IgD-negative memory B cell (primary cell): ENCODE measurements at regions not wholly inside any gene's neighbourhood (a gene's known extent, or its start where the extent isn't known, plus 50 kb on each side); places are given as distances from the start of the nearest gene placed in this dataset.
"Not testable (repeated sequence)": the region's sequence is repeated elsewhere in the genome, so short reads cannot be mapped to it uniquely, and the experiment has no call there.

Experiments used
- H3K27ac Mint-ChIP-seq, 3 donors: one replicate each; pipeline ENCODE4 v1.8.0; 2020 to 2022; ENCODE audit warnings: mild to moderate bottlenecking in 3 of 3, mixed read lengths in 3 of 3, moderate library complexity in 1 of 3
- H3K27me3 Mint-ChIP-seq: one replicate; pipeline ENCODE4 v1.8.0; 2021; ENCODE audit warnings: mixed read lengths
- H3K36me3 Mint-ChIP-seq: one replicate; pipeline ENCODE4 v1.8.0; 2020; ENCODE audit warnings: mild to moderate bottlenecking, mixed read lengths
- H3K4me1 Mint-ChIP-seq, 3 donors: one replicate each; pipeline ENCODE4 v1.8.0; 2020 to 2022; ENCODE audit warnings: mixed read lengths in 3 of 3, mild to moderate bottlenecking in 1 of 3
- H3K4me3 Mint-ChIP-seq, 4 donors: one replicate each; pipeline ENCODE4 v1.8.0; 2020 to 2022; ENCODE audit warnings: mild to moderate bottlenecking in 4 of 4, mixed read lengths in 4 of 4, moderate library complexity in 3 of 4
- H3K9me3 Mint-ChIP-seq, 3 donors: one replicate each; pipeline ENCODE4 v1.8.0; 2020 to 2021; ENCODE audit warnings: mixed read lengths in 3 of 3, mild to moderate bottlenecking in 1 of 3

GRCh38 chr5:44542470-44542869 lies 153.2 kb upstream of the FGF10 start:
- H3K4me1 Mint-ChIP-seq: no peaks in the 10 kb centered on the region
- H3K9me3 Mint-ChIP-seq: peaks cover 0 to 2% (median 0%) of the 10 kb centered on the region in 3 donors
- no peaks in the 10 kb centered on the region for H3K36me3 Mint-ChIP-seq
- no peak overlapping the region for H3K4me3 Mint-ChIP-seq
- H3K27me3 Mint-ChIP-seq: no peaks in the 10 kb centered on the region
- H3K27ac Mint-ChIP-seq: no peak overlapping the region

GRCh38 chr5:44539602-44539919 lies 150.3 kb upstream of the FGF10 start:
- Mint-ChIP-seq H3K4me3 (no peak overlapping the region), H3K4me1 (no peaks in the 10 kb centered on the region), H3K27me3 (no peaks in the 10 kb centered on the region), H3K27ac (no peak overlapping the region), H3K9me3 (peaks cover 0 to 2% (median 0%) of the 10 kb centered on the region in 3 donors), H3K36me3 (no peaks in the 10 kb centered on the region)

- Mint-ChIP-seq H3K4me3 (no peak overlapping the region), H3K27me3 (no peaks in the 10 kb centered on the region), H3K36me3 (no peaks in the 10 kb centered on the region), H3K9me3 (peaks cover 0 to 2% (median 0%) of the 10 kb centered on the region in 3 donors), H3K4me1 (no peaks in the 10 kb centered on the region), H3K27ac (no peak overlapping the region)
These were observed 149.8 kb upstream of the FGF10 start for GRCh38 chr5:44538797-44539601.

GRCh38 chr5:44536650-44537260 lies 147.5 kb upstream of the FGF10 start:
- Mint-ChIP-seq H3K27me3 (no peaks in the 10 kb centered on the region), H3K4me1 (no peaks in the 10 kb centered on the region), H3K27ac (no peak overlapping the region)

GRCh38 chr5:44535621-44536020 lies 146.4 kb upstream of the FGF10 start:
- Mint-ChIP-seq H3K27ac (no peak overlapping the region), H3K4me1 (no peaks in the 10 kb centered on the region), H3K27me3 (no peaks in the 10 kb centered on the region), H3K4me3 (no peak overlapping the region), H3K9me3 (peaks cover 0 to 7% (median 3%) of the 10 kb centered on the region in 3 donors), H3K36me3 (no peaks in the 10 kb centered on the region)

More at GRCh38 chr5:44536650-44537260, 147.5 kb upstream of the FGF10 start:
- Mint-ChIP-seq H3K4me3 (no peak overlapping the region), H3K9me3 (peaks cover 0 to 2% (median under 1%) of the 10 kb centered on the region in 3 donors), H3K36me3 (no peaks in the 10 kb centered on the region)

DNA sequence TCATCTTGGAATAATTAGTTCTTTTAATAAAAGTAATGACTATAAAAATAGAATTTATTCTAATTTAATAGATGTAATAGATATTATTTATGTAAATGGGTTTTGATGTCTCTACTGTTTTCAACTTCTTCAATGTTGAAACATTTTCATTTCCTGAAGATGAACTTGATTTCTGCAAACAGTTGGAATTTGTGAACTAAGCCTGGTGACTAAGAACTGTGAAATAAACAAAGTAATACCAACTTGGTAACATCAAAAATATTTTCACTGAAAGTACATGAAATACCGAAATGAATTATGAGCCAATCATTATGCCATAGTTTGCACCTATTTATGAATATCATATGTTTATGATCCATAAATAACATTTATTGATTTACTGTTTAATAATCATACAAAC lies 143.8 kb upstream of the FGF10 start:
- no peak overlapping the region for H3K4me3 Mint-ChIP-seq
- no peaks in the 10 kb centered on the region for H3K4me1 Mint-ChIP-seq
- no peak overlapping the region for H3K27ac Mint-ChIP-seq
- no peaks in the 10 kb centered on the region for H3K27me3 Mint-ChIP-seq
- H3K9me3 Mint-ChIP-seq: peaks cover 2 to 7% (median 3%) of the 10 kb centered on the region in 3 donors
- H3K36me3 Mint-ChIP-seq: no peaks in the 10 kb centered on the region

GRCh38 chr5:44531756-44532155 lies 142.5 kb upstream of the FGF10 start:
- not testable (repeated sequence) for H3K27me3 Mint-ChIP-seq, H3K4me1 Mint-ChIP-seq, H3K9me3 Mint-ChIP-seq, H3K27ac Mint-ChIP-seq, H3K36me3 Mint-ChIP-seq, H3K4me3 Mint-ChIP-seq

GRCh38 chr5:44530783-44531182 lies 141.6 kb upstream of the FGF10 start:
- not testable (repeated sequence) for H3K4me1 Mint-ChIP-seq, H3K27ac Mint-ChIP-seq, H3K27me3 Mint-ChIP-seq, H3K36me3 Mint-ChIP-seq, H3K4me3 Mint-ChIP-seq, H3K9me3 Mint-ChIP-seq

- H3K36me3 Mint-ChIP-seq: no peaks in the 10 kb centered on the region
- no peak overlapping the region for H3K27ac Mint-ChIP-seq
- peaks cover 0 to 5% (median 2%) of the 10 kb centered on the region in 3 donors for H3K9me3 Mint-ChIP-seq
- no peaks in the 10 kb centered on the region for H3K4me1 Mint-ChIP-seq
- no peaks in the 10 kb centered on the region for H3K27me3 Mint-ChIP-seq
- H3K4me3 Mint-ChIP-seq: no peak overlapping the region
These were observed 122.4 kb upstream of the FGF10 start for GRCh38 chr5:44511596-44511995.

DNA sequence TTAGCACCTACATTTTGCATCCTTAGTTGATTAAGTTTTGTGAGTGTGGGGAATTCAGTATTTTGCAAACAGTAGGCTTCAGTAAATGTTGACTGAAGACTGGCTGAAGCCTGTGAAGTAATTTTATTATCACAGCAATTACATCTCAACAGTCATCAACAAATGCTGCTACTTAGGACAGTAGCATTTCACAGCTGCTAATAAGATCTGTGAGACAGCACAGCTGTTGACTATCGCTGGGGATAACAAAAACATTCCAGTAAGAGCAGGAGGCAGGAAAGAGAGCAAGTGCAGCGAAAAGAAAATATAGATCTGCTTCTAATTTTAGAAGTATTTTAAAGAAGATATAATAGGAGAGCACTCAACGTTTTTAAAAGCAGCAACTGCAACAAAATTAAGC lies 117.3 kb upstream of the FGF10 start:
- H3K9me3 Mint-ChIP-seq: peaks cover 0 to 2% (median under 1%) of the 10 kb centered on the region in 3 donors
- no peak overlapping the region for H3K4me3 Mint-ChIP-seq
- no peaks in the 10 kb centered on the region for H3K36me3 Mint-ChIP-seq
- H3K27ac Mint-ChIP-seq: no peak overlapping the region
- H3K4me1 Mint-ChIP-seq: no peaks in the 10 kb centered on the region
- no peaks in the 10 kb centered on the region for H3K27me3 Mint-ChIP-seq

- no peaks in the 10 kb centered on the region for H3K4me1 Mint-ChIP-seq
- H3K27ac Mint-ChIP-seq: no peak overlapping the region
- no peaks in the 10 kb centered on the region for H3K27me3 Mint-ChIP-seq
- peaks cover 0 to 2% (median 0%) of the 10 kb centered on the region in 3 donors for H3K9me3 Mint-ChIP-seq
- no peak overlapping the region for H3K4me3 Mint-ChIP-seq
- no peaks in the 10 kb centered on the region for H3K36me3 Mint-ChIP-seq
These were observed 110.2 kb upstream of the FGF10 start for GRCh38 chr5:44499381-44499780.

GRCh38 chr5:44497606-44498005 lies 108.4 kb upstream of the FGF10 start:
- no peak overlapping the region for H3K27ac Mint-ChIP-seq
- H3K9me3 Mint-ChIP-seq: peaks cover 0 to 2% (median 0%) of the 10 kb centered on the region in 3 donors
- no peaks in the 10 kb centered on the region for H3K27me3 Mint-ChIP-seq
- H3K4me3 Mint-ChIP-seq: no peak overlapping the region
- no peaks in the 10 kb centered on the region for H3K36me3 Mint-ChIP-seq
- H3K4me1 Mint-ChIP-seq: no peaks in the 10 kb centered on the region

- Mint-ChIP-seq H3K36me3 (no peaks in the 10 kb centered on the region), H3K27me3 (no peaks in the 10 kb centered on the region), H3K4me3 (no peak overlapping the region), H3K9me3 (peaks cover 0 to 2% (median 0%) of the 10 kb centered on the region in 3 donors), H3K4me1 (no peaks in the 10 kb centered on the region), H3K27ac (no peak overlapping the region)
These were observed 106.1 kb upstream of the FGF10 start for GRCh38 chr5:44495280-44495679.

DNA sequence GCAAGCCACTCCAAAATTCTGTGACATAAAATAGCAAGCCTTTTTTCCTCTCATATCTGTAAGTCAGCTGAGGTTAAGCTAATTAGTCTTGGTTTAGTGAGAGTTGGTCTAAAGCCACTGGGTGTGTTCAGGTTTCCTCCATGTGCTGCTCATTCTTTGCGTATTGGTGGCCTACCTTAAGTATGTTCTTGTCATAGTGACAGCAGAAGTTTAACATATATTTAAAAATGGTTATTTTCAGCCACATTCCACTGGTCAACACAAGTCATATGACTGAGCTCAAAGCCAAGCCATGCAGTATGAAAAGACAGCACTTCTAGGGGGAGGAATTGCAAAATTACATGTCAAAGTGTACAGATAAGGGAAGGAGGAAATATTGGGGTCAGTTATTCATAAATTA lies 100.5 kb upstream of the FGF10 start:
- no peak overlapping the region for H3K4me3 Mint-ChIP-seq
- H3K9me3 Mint-ChIP-seq: peaks cover 0 to 2% (median 0%) of the 10 kb centered on the region in 3 donors
- H3K27me3 Mint-ChIP-seq: no peaks in the 10 kb centered on the region
- H3K36me3 Mint-ChIP-seq: no peaks in the 10 kb centered on the region
- no peak overlapping the region for H3K27ac Mint-ChIP-seq
- no peaks in the 10 kb centered on the region for H3K4me1 Mint-ChIP-seq

DNA sequence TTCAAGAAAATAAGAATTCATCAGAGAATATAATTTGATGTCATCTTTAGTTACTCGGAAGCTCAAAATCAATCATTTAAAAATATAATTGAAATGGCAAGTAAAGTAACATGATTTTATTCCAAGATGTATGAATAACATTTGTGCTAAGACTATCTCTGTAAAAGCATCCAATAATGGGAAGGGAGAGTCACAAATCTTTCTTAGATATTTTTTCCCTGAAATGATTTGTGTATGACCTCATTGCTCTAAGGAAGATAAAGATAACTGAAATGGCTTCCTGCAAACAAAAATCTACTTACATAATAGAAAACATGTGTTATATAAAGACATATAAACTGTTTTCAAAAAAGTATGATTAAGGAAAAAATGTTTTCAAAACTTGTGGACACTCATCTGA lies 97.4 kb upstream of the FGF10 start:
- H3K4me3 Mint-ChIP-seq: no peak overlapping the region
- H3K36me3 Mint-ChIP-seq: no peaks in the 10 kb centered on the region
- H3K27me3 Mint-ChIP-seq: no peaks in the 10 kb centered on the region
- H3K4me1 Mint-ChIP-seq: no peaks in the 10 kb centered on the region
- H3K27ac Mint-ChIP-seq: no peak overlapping the region
- peaks cover 0 to 4% (median 0%) of the 10 kb centered on the region in 3 donors for H3K9me3 Mint-ChIP-seq

- H3K4me1 Mint-ChIP-seq: no peaks in the 10 kb centered on the region
- no peaks in the 10 kb centered on the region for H3K36me3 Mint-ChIP-seq
- H3K9me3 Mint-ChIP-seq: peaks cover 2 to 3% (median 3%) of the 10 kb centered on the region in 3 donors
- H3K27me3 Mint-ChIP-seq: no peaks in the 10 kb centered on the region
- H3K4me3 Mint-ChIP-seq: no peak overlapping the region
- no peak overlapping the region for H3K27ac Mint-ChIP-seq
These were observed 64.8 kb upstream of the FGF10 start for GRCh38 chr5:44454002-44454401.
